AG20443 (cell line): ENCODE measurements at regions not wholly inside any gene's neighbourhood (a gene's known extent, or its start where the extent isn't known, plus 50 kb on each side); places are given as distances from the start of the nearest gene placed in this dataset.
"Not testable (repeated sequence)": the region's sequence is repeated elsewhere in the genome, so short reads cannot be mapped to it uniquely, and the experiment has no call there.

Experiments
- DNase-seq: peaks from one replicate; pipeline ENCODE4 v3.0.0; 2012; ENCODE audit warnings: low spot score, mixed read lengths

DNA sequence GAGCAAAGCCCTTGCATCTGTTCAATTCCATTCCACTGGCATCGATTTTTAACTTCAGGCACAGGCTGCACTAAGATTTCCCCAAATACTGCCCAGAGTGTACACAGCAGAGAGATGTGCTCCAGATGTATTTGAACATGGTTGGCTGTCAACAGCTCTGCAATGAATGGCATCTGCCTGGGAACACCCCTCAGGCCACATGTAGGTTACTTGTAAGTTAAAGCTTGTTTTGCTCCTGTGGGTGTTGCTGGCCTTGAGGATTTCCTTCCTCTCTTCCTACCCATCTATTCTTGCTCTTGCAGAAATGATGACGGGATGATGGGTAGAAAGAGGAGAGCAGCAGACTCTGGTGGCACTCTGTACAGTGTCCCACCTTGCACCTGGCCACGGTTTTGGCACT, 69.3 kb upstream of the HELT start:
- no peak for DNase-seq

DNA sequence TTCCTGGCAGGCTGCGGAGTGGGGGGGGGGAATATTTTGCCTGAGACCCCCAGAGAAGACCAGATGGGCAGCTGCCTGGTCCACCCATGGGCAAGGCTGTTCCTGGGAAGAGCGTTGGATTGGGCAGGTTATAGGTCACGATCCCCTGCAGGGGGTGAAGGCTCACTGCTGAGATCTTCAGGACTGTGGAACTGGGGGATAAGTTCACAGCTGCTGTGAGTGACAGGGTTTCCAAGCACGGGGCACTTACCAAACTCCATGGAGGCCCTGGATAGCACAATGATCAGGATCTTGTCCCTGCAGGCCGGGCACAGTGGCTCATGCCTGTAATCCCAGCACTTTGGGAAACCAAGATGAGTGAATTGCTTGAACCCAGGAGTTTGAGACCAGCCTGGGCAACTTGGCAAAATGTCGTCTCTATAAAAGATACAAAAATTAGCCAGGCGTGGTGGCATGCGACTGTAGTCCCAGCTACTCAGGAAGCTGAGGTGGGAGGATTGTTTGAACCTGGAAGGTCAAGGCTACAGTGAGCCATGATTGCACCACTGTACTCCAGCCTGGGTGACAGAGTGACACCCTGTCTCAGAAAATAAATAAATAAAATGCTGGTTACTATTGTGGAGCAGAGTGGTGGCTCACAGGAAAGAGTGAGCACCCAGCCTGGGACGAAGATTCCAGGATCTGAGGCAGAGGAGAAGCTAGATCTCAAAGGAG, 68.0 kb upstream of the HELT start:
- DNase-seq: no peak

DNA sequence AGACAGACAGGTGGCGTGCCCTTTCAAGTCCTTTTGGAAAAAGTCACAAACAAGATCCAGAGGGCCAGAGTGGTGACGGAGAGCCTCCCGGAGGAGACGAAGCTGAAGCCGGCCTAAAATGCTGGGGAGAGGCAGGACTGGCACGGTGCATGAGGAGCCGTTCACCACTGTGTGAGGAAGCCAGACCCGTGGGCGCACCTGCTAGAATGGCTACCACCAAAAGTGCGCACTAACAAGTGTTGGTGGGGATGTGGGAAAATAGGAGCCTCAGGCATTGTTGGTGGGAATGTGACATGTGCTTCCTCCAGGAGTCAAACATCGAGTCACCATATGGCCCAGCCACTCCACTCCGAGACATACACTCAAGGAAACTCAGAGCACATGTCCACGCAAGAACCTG, 67.4 kb upstream of the HELT start:
- DNase-seq: no peak

GRCh38 chr4:184951668-184952160, 66.6 kb upstream of the HELT start:
- DNase-seq: no peak

DNA sequence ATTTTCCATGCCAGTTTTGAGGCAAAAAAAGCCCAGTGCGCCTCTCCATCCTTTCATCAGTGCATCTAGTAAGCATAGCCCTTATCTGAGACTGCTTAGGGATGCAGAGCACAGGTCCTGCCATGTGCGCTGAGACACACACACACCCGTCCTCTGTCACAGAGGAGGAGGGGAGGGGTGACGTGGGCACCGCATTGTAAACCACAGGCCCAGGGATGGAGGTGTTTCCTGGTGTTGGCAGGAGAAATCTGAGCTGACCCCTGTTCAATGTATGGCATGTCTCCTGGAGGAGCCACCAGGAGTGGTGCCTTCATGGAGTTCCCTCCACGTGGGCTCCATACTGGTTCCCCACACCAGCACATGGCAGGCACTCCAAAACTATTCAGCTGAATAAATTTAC, 65.8 kb upstream of the HELT start:
- DNase-seq: no peak

DNA sequence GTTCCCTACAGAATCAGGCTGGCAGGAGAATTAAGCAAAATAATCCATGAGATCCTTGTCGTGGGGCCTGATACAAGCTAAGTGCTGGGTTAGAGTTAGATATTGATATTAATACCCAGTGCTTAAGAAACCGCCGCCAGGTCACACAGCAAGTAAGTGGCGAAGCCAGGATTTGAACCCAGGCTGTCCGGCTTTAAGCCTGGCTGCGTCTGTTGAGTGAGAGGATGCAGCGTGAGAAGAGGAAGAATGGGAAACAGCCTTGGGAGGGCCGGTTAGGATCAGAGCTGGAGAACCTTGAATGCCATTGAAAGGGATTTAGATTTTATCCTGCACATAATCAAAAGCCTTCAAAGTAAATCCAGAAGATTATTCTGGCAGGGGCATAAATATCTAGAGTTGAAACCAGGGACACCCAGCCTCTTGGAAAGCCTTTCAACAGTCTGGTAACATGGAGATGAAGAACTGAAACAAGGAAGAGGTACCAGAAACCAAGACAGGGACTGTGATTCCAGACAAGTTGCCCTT, 64.8 kb upstream of the HELT start:
- DNase-seq: no peak

GRCh38 chr4:184953971-184954370, 64.3 kb upstream of the HELT start:
- DNase-seq: no peak

- no peak for DNase-seq
These were observed 63.8 kb upstream of the HELT start for GRCh38 chr4:184954482-184954881.

- DNase-seq: no peak
These were observed 63.2 kb upstream of the HELT start for GRCh38 chr4:184955116-184955515.

- DNase-seq: no peak
These were observed 62.7 kb upstream of the HELT start for GRCh38 chr4:184955636-184956035.

- no peak for DNase-seq
These were observed 60.7 kb upstream of the HELT start for GRCh38 chr4:184957446-184958115.

GRCh38 chr4:184958127-184958922, 60.0 kb upstream of the HELT start:
- no peak for DNase-seq

- no peak for DNase-seq
These were observed 59.4 kb upstream of the HELT start for GRCh38 chr4:184958923-184959210.

- no peak for DNase-seq
These were observed 59.0 kb upstream of the HELT start for GRCh38 chr4:184959309-184959708.

GRCh38 chr4:184959786-184960185, 58.5 kb upstream of the HELT start:
- DNase-seq: no peak

DNA sequence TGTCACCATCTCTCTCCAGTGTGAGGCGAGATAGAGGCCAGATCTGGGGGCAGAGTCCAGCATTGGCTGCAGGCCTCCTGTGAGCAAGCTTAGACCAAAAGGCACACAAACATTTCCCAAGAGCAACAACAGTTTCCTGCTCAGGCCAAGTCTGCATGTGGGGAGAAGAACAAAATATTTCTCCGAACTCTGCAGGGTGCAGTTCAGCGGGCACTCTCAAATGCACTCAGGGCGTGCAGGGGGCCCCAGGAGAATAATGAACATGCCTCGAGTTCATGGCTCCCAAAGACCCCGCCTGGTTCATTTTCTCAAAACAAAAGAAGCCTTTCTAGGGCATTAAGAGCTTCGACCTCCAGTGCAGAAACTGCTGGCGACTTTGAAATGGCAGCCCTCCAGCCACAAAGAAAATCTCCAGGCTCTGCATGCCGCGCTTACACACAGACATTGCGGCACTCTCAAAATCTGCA, 57.8 kb upstream of the HELT start:
- DNase-seq: no peak

DNA sequence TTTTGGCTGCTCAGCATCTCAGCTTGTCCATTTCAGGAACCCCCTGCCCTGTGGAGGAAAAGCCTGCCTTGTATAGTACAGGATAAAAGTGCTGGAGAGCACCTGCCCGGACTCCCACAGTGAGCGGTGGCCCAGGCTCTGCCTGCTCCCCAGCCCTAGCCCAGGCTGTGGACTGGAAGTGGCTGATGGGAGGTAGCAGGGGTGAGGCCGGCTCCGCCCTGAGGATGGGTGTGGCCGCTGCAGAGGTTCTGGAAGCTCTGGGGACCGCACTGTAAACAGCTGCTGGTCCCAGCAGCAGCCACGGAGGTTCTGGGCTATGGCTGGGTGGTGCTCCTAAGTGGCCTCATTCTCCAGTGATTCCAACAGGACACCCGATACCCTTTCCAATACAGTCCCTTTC, 56.6 kb upstream of the HELT start:
- DNase-seq: no peak

- DNase-seq: no peak
These were observed 56.1 kb upstream of the HELT start for GRCh38 chr4:184962125-184962638.

- DNase-seq: not testable (repeated sequence)
These were observed 52.9 kb upstream of the HELT start for GRCh38 chr4:184965230-184966050.

DNA sequence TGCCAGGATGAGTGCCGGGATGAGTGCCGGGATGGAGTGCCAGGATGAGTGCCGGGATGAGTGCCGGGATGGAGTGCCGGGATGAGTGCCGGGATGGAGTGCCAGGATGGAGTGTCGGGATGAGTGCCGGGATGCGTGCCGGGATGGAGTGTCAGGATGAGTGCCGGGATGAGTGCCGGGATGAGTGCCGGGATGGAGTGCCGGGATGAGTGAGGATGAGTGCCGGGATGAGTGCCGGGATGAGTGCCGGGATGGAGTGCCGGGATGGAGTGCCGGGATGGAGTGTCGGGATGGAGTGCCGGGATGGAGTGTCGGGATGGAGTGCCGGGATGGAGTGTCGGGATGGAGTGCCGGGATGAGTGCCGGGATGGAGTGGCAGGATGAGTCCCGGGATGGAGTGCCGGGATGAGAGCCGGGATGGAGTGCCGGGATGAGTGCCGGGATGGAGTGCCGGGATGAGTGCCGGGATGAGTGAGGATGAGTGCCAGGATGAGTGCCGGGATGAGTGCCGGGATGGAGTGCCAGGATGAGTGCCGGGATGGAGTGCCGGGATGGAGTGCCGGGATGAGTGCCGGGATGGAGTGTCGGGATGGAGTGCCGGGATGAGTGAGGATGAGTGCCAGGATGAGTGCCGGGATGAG, 52.1 kb upstream of the HELT start:
- DNase-seq: not testable (repeated sequence)

- DNase-seq: not testable (repeated sequence)
These were observed 50.6 kb upstream of the HELT start for GRCh38 chr4:184967699-184968098.
